ENCODE measurements at regions not wholly inside any gene's neighbourhood (a gene's known extent, or its start where the extent isn't known, plus 50 kb on each side); places are given as distances from the start of the nearest gene placed in this dataset.

DNA sequence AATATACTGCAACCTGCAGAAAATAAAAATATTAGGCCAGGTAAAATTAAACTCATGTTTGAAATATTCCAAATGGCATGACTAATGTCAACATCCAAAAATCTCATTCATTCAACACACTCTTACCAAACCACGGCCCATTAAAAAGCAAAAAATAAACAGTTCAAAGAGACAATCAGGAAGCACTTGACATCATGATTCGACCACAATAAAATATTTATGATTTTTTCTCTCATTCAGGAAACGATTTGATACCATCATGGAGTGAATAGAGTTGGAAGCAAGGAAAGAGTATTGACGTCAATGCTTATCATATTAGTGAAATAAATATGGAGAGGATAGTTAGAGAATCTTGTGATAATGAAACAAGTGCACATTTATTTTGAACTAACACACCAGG is 354.1 kb downstream of the KCNJ2 start:
- TF ChIP-seq YY1 (IDR thresholded peaks at IDR 0.05; ENCODE audit: low read depth): no peak
- TF ChIP-seq CREB1 (IDR thresholded peaks at IDR 0.05; ENCODE audit: low read depth): no peak
- TF ChIP-seq, protein P1, sequence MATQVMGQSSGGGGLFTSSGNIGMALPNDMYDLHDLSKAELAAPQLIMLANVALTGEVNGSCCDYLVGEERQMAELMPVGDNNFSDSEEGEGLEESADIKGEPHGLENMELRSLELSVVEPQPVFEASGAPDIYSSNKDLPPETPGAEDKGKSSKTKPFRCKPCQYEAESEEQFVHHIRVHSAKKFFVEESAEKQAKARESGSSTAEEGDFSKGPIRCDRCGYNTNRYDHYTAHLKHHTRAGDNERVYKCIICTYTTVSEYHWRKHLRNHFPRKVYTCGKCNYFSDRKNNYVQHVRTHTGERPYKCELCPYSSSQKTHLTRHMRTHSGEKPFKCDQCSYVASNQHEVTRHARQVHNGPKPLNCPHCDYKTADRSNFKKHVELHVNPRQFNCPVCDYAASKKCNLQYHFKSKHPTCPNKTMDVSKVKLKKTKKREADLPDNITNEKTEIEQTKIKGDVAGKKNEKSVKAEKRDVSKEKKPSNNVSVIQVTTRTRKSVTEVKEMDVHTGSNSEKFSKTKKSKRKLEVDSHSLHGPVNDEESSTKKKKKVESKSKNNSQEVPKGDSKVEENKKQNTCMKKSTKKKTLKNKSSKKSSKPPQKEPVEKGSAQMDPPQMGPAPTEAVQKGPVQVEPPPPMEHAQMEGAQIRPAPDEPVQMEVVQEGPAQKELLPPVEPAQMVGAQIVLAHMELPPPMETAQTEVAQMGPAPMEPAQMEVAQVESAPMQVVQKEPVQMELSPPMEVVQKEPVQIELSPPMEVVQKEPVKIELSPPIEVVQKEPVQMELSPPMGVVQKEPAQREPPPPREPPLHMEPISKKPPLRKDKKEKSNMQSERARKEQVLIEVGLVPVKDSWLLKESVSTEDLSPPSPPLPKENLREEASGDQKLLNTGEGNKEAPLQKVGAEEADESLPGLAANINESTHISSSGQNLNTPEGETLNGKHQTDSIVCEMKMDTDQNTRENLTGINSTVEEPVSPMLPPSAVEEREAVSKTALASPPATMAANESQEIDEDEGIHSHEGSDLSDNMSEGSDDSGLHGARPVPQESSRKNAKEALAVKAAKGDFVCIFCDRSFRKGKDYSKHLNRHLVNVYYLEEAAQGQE (IDR thresholded peaks at IDR 0.05; ENCODE audit: low read depth): no peak
- no peak for TF ChIP-seq ZBTB7A (IDR thresholded peaks at IDR 0.05; ENCODE audit: low read depth)
- TF ChIP-seq TAF1 (IDR thresholded peaks at IDR 0.05; ENCODE audit: low read depth): no peak
- TF ChIP-seq USF1 (IDR thresholded peaks at IDR 0.05): no peak
- no peak for TF ChIP-seq TEAD4 (IDR thresholded peaks at IDR 0.05)
- TF ChIP-seq EP300 (IDR thresholded peaks at IDR 0.05; ENCODE audit: borderline replicate concordance): no peak
- no peak for TF ChIP-seq CEBPB (IDR thresholded peaks at IDR 0.05)

- TF ChIP-seq FOXM1 (IDR thresholded peaks at IDR 0.05; ENCODE audit: borderline replicate concordance, low read depth) (no peak), CEBPB (IDR thresholded peaks at IDR 0.05) (no peak), TEAD4 (IDR thresholded peaks at IDR 0.05) (no peak), MAX (IDR thresholded peaks at IDR 0.05) (no peak), CREB1 (IDR thresholded peaks at IDR 0.05; ENCODE audit: low read depth) (no peak), RAD21 (IDR thresholded peaks at IDR 0.05; ENCODE audit: low read depth) (no peak), NFIC (IDR thresholded peaks at IDR 0.05) (no peak)
Measured at GRCh38 chr17:70525961-70526360, 356.6 kb downstream of the KCNJ2 start.

GRCh38 chr17:70527364-70527888 is 358.1 kb downstream of the KCNJ2 start:
- peak; percentile 74; the same call in 1 of the 2 replicates for TF ChIP-seq EGR1 (IDR thresholded peaks at IDR 0.05)
- 0 out of 2 replicates have a peak, but pooled peaks have one; percentile 38 for TF ChIP-seq CEBPB (IDR thresholded peaks at IDR 0.05)
- TF ChIP-seq, protein P1 (IDR thresholded peaks at IDR 0.05; ENCODE audit: low read depth): no peak
- no peak for TF ChIP-seq TAF1 (IDR thresholded peaks at IDR 0.05; ENCODE audit: low read depth)
- no peak for TF ChIP-seq YY1 (IDR thresholded peaks at IDR 0.05; ENCODE audit: low read depth)
- no peak for TF ChIP-seq FOXM1 (IDR thresholded peaks at IDR 0.05; ENCODE audit: borderline replicate concordance, low read depth)

- TF ChIP-seq USF1 (IDR thresholded peaks at IDR 0.05): no peak
- TF ChIP-seq NFIC (IDR thresholded peaks at IDR 0.05): no peak
- TF ChIP-seq MAX (IDR thresholded peaks at IDR 0.05): no peak
- TF ChIP-seq TCF12 (IDR thresholded peaks at IDR 0.05; ENCODE audit: low read depth): no peak
- no peak for TF ChIP-seq ZBTB7A (IDR thresholded peaks at IDR 0.05; ENCODE audit: low read depth)
- TF ChIP-seq CREB1 (IDR thresholded peaks at IDR 0.05; ENCODE audit: low read depth): no peak
- no peak for TF ChIP-seq YY1 (IDR thresholded peaks at IDR 0.05; ENCODE audit: low read depth)
- TF ChIP-seq TEAD4 (IDR thresholded peaks at IDR 0.05): no peak
- TF ChIP-seq RAD21 (IDR thresholded peaks at IDR 0.05; ENCODE audit: low read depth): no peak
- TF ChIP-seq EGR1 (IDR thresholded peaks at IDR 0.05): no peak
- no peak for TF ChIP-seq EP300 (IDR thresholded peaks at IDR 0.05; ENCODE audit: borderline replicate concordance)
- TF ChIP-seq, protein P1 (IDR thresholded peaks at IDR 0.05; ENCODE audit: low read depth): no peak
- TF ChIP-seq CEBPB (IDR thresholded peaks at IDR 0.05): no peak
- no peak for TF ChIP-seq FOXM1 (IDR thresholded peaks at IDR 0.05; ENCODE audit: borderline replicate concordance, low read depth)
- TF ChIP-seq TAF1 (IDR thresholded peaks at IDR 0.05; ENCODE audit: low read depth): no peak
Measured at GRCh38 chr17:70533427-70533826, 364.1 kb downstream of the KCNJ2 start.

DNA sequence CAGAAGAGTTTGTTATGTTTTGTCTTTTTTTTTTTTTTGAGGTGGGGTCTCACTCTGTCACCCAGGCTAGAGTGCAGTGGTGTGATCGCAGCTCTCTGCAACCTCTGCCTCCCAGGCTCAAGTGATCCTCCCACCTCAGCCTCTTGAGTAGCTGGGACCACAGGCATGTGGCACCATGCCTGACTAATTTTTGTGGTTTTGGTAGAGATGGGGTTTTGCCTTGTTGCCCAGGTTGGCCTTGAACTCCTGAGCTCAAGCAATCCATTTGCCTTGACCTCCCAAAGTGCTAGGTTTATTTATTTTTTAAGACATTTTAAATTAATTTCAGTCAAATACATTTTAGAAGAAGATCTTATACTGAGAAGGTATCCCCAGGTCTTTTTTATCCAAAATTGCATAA is 366.7 kb downstream of the KCNJ2 start:
- TF ChIP-seq USF1 (IDR thresholded peaks at IDR 0.05) (no peak), FOXM1 (IDR thresholded peaks at IDR 0.05; ENCODE audit: borderline replicate concordance, low read depth) (no peak), MAX (IDR thresholded peaks at IDR 0.05) (no peak), CEBPB (IDR thresholded peaks at IDR 0.05) (no peak), CREB1 (IDR thresholded peaks at IDR 0.05; ENCODE audit: low read depth) (no peak), EP300 (IDR thresholded peaks at IDR 0.05; ENCODE audit: borderline replicate concordance) (no peak), TEAD4 (IDR thresholded peaks at IDR 0.05) (no peak), TAF1 (IDR thresholded peaks at IDR 0.05; ENCODE audit: low read depth) (no peak), TCF12 (IDR thresholded peaks at IDR 0.05; ENCODE audit: low read depth) (no peak), NFIC (IDR thresholded peaks at IDR 0.05) (no peak), YY1 (IDR thresholded peaks at IDR 0.05; ENCODE audit: low read depth) (no peak), EGR1 (IDR thresholded peaks at IDR 0.05) (no peak), ZBTB7A (IDR thresholded peaks at IDR 0.05; ENCODE audit: low read depth) (no peak), RAD21 (IDR thresholded peaks at IDR 0.05; ENCODE audit: low read depth) (no peak)
- TF ChIP-seq, protein P1 (IDR thresholded peaks at IDR 0.05; ENCODE audit: low read depth): no peak
